GM18499 (cell line): ENCODE measurements at regions not wholly inside any gene's neighbourhood (a gene's known extent, or its start where the extent isn't known, plus 50 kb on each side); places are given as distances from the start of the nearest gene placed in this dataset.

Experiments
- ATAC-seq: cut with Tn5 transposase; IDR thresholded peaks from one replicate; pipeline ENCODE4 v1.9.1; 2021; ENCODE audit warnings: moderate number of reproducible peaks; ENCODE audit not compliant: insufficient read depth, unreplicated experiment

DNA sequence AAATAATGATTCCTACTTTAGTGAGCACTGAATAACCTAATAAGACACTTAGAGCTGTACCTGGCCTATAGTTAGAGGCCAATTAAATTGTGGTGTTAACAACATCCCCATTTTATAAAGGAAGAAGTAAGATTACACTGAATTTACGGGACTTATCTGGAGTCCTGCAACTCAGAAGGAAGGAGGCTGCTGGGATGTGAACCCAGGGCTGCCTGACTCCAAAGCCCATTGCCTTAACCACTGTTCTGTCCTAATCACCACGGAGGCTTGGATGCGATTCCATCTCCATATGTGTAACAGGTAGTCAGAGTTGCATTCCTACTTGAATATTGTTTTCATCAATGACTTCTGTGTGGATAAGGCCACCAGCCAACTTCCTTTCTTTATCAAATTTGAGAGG, 168.9 kb downstream of the SOCS6 start:
- ATAC-seq: no peak

DNA sequence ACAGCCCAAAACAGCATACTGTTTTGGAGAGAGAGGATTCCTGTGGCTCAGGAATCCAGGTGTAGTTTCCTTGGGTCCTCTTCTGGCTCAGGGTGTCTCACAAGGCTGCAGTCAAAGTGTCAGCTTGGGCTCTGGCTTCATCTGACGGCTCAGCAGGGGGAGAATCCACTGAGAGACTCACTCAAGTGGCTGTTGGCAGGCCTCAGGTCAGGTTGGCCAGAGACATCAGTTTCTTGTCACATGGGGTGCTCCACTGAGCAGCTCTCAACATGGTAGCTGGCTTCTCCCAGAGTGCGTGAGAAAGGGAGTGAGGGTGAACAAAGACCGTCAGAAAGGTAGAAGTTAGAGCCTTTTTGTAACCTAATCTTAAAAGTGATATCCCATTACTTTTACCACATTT, 168.4 kb downstream of the SOCS6 start:
- no peak for ATAC-seq

DNA sequence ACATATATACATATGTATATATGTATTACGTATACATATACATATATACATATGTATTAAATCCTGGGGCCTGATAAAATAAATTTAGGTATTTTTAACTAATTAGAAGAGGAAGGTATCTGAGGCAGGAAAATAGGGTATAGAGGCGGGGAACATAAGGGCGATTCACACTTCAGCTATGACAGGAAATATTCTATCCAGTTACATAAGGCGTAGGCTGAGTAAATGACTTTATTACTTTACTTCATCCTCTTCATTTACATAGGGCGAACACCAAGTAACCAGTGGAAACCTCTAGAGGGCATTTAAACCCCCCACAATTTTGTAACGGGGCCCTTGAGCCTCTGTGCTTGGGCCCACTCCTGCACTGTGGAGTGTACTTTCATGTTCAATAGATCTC, 167.5 kb downstream of the SOCS6 start:
- no peak for ATAC-seq

DNA sequence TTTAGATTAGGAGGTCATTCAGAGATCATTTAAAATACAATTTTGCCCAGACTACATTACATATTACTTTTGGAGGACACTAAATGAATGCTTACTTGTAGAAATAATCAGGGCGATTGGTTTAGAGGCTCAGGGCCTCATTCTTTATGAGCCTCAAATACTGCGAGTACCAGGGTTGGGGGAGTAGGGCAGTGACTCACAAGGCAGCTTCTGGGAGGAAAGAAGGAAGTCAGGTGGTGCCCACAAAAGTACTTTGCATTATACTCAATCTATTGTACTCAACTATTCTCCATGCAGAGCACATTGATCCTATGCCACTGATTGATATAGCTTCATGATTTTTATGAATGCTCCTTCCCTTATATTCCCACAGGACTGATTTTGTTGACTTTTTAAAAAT, 166.9 kb downstream of the SOCS6 start:
- ATAC-seq: no peak

DNA sequence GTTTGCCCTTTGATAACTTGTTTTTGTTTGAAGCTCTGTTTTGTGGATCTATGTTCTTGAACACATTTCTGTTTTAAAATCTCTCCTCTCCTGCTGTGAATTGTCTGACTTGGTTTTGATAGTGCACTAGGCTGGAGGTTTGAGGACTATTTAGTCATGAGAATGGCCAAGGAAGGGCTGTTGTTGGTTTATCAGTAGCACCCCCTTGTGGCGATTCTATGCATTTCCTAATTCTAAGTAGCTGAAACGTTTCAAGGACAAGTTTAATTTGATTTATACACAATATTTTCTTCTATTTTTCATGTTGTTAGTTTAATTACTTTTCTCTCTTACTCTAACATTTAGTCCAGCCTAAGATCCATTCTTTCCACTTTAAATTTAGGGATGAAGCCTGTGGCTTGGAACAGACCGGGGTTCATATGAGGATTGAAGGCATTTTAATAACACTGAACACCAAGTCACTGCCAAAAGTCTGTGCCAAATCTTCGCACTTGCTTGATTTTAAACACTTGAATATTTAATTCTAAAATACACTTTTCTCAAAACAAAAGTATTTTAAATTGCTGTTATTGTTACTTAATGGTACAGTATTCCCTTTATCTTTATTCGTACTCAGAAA, 166.0 kb downstream of the SOCS6 start:
- ATAC-seq: no peak

DNA sequence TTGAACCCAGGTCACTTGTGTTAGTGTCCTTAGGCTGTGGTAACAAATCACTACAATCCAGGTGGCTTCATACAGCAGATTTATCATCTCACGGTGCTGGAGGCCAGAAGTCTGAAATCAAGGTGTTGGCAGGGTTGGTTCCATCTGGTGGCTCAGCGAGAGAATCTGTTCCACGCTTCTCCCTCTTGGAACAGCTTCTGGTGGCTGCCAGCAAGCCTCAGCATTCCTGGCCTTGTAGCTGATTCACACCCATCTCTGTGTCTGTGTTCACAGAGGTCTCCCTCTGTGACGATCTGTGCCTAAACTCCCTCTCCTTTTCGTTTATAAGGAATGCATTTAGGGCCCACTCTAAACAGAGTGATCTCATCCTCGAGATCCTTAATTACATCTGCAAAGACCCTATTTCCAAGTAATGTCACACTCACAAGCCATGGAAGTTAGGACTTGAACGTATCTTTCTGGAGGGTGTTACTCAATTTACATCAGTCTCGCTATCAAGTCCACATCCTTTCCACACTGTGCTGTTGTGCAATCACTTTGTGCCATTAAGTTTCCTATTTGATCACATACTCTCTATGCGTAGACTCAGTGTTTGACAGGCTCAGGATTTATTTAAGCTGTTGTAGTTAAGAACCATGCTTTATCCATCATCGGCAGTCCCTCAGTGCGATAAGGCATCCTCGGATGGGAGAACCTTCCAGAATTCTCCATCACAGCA, 164.4 kb downstream of the SOCS6 start:
- no peak for ATAC-seq

DNA sequence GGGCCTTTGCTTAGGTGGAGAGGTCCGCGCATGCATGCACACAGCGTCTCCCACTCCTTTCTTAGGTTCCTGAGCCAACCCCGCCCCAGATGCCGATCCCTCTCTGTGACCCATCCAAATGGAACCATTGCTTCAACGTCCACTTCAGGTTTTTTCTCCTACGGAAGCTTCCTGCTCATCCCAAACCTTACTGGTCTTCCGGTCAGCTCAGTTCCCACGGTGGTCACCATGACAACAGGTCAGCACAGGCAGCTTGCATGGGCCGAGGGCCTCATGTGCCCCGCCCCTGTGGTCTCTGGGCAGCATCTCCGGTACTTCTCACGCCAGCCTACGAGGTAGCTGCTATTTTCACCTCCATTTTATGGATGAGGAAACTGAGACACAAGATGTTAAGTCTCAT, 163.7 kb downstream of the SOCS6 start:
- ATAC-seq: no peak

DNA sequence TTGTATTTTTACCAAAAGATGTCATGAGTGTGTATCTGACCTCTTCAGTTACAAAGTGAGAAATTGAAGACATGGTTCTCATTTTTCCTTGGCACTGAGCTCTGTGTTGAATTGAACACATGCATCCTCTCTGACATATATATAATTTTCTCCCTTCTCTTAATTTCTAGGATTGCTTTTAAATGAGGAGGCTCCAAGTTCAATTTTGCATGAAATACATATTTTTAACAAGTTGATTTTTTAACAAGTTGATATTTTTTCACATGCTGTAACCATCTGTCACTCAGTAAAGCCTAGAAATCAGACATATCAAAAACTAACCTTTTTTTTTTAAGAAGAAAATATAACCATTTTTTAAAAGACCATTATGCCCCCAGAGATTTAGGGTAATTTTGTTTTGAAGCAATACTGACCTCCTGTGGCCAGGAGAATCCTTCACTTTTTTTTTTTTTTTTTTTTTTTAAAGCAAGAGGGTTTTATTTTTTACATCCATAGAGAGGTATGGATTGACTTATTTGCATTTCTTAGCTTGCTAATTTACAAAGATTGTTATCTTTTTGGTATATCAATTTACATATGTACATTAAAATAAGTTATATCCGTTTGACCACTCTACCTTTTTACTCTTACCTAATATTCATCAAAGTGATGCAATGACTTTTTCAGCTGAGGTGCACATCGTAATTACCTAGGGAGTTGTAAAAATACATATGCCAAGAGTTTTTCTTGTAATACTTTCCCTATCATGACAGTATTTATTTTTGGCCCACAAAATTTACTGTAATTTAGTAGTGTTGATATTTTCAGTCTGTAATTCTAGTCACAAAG, 161.8 kb downstream of the SOCS6 start:
- ATAC-seq: no peak

DNA sequence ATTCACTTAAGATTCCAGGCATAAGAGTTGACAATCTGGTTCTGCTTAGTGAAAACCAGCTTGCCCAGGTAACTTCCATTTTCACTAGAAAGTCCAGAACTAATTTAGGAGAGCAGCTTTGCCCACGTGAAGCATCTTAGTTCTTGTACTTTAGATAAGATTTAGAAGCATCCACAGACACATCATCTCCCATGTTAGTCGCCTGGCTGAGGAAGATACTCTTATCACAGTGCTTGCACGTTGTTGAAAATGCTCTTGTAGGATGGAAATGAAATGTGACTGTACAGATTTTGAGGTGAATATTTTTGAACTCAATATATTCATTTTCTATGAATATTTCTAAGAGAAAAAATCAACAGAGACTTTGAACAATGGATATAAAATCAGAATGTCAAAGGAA, 159.7 kb downstream of the SOCS6 start:
- ATAC-seq: no peak

DNA sequence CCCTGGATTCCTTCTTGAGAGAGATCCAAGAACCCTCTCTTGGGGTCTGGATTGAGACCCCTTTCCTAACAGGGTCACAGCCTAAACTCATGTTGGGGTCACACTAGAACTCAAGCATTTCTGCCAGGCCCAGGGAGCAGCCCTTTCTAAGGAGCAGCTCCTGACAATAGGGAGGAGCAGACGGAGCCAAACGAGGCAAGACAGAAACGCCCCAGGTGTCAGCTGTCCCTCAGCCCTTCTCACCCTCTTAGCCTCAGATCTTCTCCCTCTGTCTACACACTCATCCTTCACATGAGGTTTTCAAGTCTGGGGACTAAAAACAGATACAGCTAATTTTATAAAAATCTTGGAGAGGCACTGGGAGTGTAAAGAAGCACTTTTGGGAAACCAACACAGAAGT, 157.2 kb downstream of the SOCS6 start:
- no peak for ATAC-seq

DNA sequence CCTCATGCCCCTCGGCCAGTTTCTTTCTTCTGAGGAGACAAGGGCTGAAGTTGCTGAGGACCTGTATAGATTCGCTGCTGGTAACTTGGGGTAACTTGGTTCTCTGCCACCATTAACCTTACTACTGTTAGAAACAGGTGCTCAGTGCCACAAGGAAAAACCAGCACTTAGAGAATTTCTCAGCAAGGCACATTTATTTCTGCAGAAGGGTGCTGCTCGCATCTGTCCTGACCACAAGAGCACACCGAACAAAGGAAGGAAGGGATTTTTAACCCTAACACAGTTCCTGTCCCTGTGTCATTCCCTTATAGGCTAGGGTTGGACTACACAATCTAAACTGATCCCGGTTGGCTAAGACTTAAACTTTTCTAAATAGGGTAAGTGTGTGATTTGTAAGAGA, 154.1 kb downstream of the SOCS6 start:
- no peak for ATAC-seq

DNA sequence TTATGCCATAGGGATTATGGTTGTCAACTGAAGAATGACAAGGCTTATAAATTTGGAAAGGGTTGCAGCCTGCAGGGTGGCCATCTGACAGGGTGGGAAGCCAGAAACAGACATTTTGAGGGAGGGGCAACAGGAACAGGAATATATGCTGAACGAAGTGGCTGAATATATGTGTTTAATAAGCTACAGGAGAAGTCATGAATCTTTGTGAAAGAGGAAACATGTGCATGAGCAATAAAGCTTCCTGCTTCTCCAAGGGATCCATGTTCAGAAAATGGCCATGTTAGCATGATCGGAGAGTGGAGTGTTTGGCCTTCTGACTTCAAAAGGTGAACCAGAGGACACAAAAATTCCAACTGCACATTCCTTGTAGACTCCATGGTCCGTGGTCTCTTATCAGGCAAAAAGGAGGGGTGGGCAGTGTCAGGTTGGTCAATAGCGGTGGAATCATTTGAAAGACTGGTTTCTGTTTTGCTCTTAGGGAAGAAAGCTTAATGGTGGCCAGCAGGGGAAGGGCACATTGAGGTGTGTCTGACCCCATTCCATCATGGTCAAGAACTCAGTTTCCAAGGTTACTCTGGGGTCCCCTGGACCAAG, 144.1 kb downstream of the SOCS6 start:
- no peak for ATAC-seq

DNA sequence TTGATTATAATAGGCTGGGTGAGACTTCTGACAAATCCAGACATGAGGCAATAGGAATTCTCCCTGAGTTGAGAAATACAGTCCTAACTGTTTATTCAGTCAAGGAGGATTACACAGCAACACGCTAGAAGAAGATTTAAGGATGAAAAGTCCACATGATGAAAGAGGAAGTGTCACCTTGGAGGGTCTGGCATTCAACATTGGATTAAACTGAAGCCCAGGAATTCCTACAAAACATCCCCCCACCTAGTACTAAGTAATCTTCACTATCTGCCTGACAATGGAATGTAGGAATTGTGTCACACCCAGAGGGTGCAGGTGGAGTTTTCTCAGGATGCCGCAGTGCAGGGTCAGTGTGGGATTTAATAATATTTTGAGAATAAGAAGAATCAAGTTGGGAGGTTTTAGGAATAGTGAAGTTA, 142.4 kb downstream of the SOCS6 start:
- ATAC-seq: no peak

DNA sequence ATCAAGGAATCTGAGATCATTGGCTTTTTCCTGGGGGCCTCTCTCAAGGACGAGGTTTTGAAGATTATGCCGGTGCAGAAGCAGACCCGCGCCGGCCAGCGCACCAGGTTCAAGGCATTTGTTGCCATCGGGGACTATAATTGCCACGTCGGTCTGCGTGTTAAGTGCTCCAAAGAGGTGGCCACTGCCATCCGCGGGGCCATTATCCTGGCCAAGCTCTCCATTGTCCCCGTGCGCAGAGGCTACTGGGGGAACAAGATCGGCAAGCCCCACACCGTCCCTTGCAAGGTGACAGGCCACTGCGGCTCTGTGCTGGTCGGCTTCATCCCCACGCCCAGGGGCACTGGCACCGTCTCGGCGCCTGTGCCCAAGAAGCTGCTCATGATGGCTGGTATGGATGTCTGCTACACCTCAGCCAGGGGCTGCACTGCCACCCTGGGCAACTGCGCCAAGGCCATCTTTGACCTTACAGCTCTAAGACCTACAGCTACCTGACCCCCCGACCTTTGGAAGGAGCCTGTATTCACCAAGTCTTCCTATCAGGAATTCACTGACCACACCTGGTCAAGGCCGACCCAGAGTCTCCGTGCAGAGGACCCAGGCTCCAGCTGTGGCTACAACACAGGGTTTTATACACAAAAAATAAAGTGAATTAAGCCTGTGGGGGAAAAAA, 141.8 kb downstream of the SOCS6 start:
- ATAC-seq: no peak

DNA sequence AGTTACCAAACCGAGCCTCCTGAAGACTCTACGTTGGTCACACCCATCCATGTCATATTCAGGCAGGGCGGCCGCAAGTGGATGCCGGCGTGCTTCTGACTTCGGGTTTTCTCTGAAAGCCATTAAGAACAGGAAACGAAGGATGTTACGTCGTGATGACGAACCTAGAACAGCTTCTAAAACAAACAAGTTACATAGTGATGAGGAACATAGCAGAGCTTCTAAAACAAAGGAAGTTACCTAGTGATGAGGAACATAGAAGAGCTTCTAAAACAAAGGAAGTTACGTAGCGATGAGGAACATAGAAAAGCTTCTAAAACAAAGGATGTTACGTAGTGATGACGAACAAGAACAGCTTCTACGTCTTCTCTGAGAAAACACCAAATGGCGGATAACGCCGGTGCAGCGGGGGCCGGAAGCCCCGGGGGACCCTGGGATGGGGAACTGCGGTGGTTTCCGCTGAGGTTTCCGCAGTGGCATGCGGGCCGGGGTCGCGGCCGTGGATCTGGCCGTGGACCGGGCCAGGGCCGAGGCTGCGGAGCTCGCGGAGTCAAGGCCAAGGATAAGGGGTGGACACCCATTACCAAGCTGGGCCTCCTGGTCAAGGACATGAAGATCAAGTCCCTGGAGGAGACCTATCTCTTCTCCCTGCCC, 141.1 kb downstream of the SOCS6 start:
- ATAC-seq: no peak

DNA sequence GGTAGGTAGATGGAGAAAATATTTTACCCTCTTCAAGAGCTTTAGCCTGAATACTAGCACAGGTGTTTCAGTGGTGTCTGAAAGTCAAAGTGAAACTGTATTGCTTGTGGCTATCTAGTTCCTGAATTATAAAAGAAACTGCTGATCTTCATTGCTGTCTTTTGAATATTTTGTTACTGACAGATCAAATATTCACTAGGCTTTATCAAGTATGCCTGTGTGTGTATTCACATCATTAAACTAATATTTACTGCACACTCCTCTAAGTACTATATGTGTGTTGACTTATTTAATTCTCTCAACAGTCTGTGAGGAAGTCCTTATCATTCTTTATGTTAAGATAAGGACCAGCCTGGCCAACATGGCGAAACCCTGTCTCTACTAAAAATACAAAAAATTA, 139.6 kb downstream of the SOCS6 start:
- peak; percentile 100 for ATAC-seq

DNA sequence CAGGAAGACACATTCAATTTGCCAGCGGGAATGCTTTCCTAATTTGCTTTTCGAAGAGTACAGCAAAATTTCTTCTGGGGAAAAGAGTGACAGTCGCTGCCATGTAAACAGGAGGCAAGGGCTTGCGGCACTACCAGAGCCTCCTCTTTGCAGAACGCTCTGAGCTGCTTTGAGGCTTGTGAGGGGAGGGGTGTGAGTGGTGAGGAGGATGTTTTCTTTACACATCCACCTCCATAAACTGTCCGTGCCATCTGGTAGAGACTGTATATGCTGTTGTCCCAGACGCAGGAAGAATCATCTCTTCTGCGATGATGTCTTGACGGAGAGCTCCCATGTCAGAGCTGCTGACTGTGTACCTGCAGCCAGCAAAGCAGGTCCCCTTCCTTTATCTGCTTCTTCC, 138.0 kb downstream of the SOCS6 start:
- ATAC-seq: no peak

DNA sequence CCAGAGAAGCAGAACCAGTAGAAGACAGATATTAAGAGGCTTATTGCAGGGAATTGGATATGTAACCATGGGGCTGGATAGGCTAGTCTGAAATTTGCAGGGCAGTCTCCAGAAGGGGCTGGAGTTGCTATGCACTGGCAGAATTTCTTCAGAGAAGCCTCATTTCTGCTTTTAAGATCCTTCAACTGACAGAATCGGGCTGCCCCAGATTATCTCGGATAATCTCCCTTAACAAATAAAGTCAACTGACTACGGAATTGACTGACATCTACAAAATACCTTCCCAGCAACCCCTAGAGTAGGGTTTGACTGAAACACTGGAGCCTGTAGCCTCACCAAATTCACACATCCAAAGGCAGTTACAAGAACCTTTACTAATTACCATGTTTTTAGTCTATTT, 136.4 kb downstream of the SOCS6 start:
- no peak for ATAC-seq

DNA sequence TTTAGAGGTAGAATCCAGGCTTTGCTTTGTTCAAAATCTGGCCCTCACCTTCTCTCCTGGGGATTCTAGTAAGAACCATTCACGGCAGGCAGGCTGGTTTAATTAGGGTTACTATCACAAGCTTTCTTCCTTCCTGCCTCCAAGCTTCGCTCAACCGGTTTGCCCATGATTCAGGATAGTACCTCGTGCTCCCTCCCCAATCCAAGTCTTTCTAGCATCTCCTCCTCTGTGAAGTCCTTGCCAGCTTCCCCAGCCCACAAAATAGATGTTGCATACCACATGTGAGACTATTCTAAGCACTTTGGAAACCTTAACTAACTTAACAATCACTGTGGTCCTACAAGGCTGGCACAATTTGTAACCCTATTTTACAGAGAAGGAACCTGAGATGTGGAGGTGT, 135.1 kb downstream of the SOCS6 start:
- ATAC-seq: no peak

DNA sequence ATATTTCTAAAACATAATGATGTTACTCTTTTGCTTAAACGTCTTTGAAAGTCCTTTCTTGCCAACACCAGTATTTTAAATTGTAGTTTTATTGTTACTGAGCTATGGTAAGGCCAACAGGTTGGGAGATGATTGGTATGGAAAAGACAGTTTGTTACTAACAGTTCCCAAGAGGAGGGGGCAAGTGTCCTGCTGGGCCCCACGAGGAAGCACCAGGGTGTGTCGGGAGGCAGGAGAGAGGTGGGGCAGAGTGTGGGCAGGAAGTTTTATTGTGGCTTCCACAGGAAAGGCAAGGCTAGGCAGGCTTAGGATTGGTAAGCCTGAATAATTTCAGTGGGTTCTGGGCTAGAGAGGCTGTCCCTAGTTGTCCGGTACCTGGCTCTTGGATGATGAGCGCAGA, 134.3 kb downstream of the SOCS6 start:
- no peak for ATAC-seq
